ENCODE measurements at regions not wholly inside any gene's neighbourhood (a gene's known extent, or its start where the extent isn't known, plus 50 kb on each side); places are given as distances from the start of the nearest gene placed in this dataset.

DNA sequence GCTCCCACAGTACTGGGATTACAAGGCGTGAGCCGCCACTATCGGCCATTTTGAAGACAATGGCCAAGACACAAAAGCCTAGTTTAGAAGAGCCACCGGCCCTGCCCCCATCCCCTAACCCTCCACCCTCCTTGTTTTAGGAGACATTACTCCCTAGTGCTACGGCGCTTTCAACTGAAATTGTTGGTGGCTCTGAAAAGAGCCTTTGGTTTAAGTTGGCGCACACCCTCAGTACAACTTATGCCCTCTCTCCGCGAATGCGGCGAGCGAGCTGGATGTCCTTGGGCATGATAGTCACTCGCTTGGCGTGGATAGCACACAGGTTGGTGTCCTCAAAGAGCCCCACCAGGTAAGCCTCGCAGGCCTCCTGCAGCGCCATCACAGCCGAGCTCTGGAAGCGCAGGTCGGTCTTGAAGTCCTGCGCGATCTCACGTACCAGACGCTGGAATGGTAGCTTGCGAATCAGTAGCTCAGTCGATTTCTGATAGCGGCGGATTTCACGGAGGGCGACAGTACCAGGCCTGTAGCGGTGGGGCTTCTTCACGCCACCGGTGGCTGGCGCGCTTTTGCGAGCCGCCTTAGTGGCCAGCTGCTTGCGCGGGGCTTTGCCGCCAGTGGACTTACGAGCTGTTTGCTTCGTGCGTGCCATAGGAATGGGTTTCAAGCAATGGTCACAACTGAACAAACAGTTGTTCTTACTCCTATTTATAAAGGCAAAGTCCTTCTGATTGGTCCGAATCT lies 114.9 kb upstream of the BTN3A2 start:
- Histone ChIP-seq H3K4me3 (ENCODE audit: low read depth in 1 of 2, low read length in 1 of 2) (peak overlapping the region; percentile 59 to 75), H3K27ac (peak overlapping the region; percentile 65)

DNA sequence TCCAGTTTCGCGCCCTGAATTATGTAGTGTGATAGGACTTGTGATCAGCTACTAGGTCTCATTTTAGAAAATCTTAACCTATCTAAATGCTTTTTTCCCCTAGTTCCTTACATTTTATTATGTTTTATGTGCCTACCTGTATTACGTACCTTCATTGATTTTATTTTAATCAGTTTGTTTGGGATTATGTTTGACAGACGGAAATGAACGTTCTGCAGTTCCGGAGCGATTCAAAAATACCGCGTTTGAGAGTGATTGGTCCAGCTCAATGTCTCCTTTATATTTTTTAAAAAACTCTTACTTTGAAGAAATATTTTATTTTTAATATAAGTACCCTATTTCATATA lies 114.3 kb upstream of the BTN3A2 start:
- Histone ChIP-seq H3K9me3 (no peaks in the 10 kb centered on the region), H3K27me3 (no peaks in the 10 kb centered on the region), H3K4me1 (ENCODE audit: control insufficient read depth in 1 of 2, insufficient read depth in 1 of 2, low read depth in 1 of 2, low read length in 1 of 2) (peaks cover 49 to 60% of the 10 kb centered on the region in 2 experiments), H3K27ac (peak overlapping the region; percentile 65), H3K36me3 (no peaks in the 10 kb centered on the region), H3K4me3 (ENCODE audit: low read depth in 1 of 2, low read length in 1 of 2) (peak overlapping the region; percentile 59 to 75)
- TF ChIP-seq, protein P1, sequence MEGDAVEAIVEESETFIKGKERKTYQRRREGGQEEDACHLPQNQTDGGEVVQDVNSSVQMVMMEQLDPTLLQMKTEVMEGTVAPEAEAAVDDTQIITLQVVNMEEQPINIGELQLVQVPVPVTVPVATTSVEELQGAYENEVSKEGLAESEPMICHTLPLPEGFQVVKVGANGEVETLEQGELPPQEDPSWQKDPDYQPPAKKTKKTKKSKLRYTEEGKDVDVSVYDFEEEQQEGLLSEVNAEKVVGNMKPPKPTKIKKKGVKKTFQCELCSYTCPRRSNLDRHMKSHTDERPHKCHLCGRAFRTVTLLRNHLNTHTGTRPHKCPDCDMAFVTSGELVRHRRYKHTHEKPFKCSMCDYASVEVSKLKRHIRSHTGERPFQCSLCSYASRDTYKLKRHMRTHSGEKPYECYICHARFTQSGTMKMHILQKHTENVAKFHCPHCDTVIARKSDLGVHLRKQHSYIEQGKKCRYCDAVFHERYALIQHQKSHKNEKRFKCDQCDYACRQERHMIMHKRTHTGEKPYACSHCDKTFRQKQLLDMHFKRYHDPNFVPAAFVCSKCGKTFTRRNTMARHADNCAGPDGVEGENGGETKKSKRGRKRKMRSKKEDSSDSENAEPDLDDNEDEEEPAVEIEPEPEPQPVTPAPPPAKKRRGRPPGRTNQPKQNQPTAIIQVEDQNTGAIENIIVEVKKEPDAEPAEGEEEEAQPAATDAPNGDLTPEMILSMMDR (IDR thresholded peaks at IDR 0.05) = no peak

More for the DNA sequence above, 114.9 kb upstream of the BTN3A2 start:
- TF ChIP-seq, protein P1 (IDR thresholded peaks at IDR 0.05) = peak; percentile 27
- Histone ChIP-seq H3K27me3 (no peaks in the 10 kb centered on the region), H3K36me3 (no peaks in the 10 kb centered on the region), H3K4me1 (ENCODE audit: control insufficient read depth in 1 of 2, insufficient read depth in 1 of 2, low read depth in 1 of 2, low read length in 1 of 2) (peaks cover 49 to 58% of the 10 kb centered on the region in 2 experiments), H3K9me3 (no peaks in the 10 kb centered on the region)

DNA sequence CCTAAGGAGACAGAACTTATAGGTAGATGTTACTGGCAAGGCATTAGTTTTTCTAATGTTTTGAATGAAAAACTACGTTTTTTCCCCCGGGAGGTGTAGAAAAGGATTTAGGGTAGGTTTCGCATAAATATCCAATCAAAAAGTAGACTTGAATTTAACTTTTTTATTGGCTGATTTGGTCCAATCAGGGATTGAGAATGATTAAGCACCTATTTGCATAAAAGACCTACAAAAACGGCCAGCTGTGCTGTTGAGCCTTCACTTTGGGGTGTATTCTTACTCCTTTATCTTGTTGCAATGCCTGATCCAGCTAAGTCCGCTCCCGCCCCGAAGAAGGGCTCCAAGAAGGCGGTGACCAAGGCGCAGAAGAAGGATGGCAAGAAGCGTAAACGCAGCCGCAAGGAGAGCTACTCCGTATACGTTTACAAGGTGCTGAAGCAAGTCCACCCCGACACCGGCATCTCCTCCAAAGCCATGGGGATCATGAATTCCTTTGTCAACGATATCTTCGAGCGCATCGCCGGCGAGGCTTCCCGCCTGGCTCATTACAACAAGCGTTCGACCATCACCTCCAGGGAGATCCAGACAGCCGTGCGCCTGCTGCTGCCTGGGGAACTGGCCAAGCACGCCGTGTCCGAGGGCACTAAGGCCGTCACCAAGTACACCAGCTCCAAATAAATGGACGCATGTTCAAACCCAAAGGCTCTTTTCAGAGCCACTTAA lies 113.5 kb upstream of the BTN3A2 start:
- H3K36me3 ChIP-seq = no peaks in the 10 kb centered on the region
- peaks cover 49 to 60% of the 10 kb centered on the region in 2 experiments for H3K4me1 ChIP-seq (ENCODE audit: control insufficient read depth in 1 of 2, insufficient read depth in 1 of 2, low read depth in 1 of 2, low read length in 1 of 2)
- H3K27ac ChIP-seq = peak overlapping the region; percentile 65
- TF ChIP-seq, protein P1 (IDR thresholded peaks at IDR 0.05) = no peak
- H3K9me3 ChIP-seq = no peaks in the 10 kb centered on the region
- no peaks in the 10 kb centered on the region for H3K27me3 ChIP-seq
- peak overlapping the region; percentile 59 to 75 for H3K4me3 ChIP-seq (ENCODE audit: low read depth in 1 of 2, low read length in 1 of 2)

DNA sequence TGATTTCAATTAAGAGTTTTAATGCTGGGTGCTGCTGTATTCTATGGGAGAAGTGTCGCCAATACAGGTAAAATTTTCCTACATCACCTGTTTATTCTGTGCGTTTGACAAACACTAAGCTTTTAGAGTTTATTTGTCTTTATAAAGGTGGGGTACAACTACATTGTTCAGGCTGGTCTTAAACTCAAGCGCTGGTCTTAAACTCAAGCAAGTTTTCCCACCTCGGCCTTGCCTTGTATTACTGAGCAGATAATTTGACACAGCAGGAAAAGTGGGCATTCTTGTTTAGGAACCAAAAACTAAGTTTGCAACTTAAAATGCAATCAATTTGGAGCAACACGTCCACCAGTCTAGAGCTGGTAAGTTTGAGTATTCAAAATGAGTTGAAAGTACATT lies 112.9 kb upstream of the BTN3A2 start:
- TF ChIP-seq, protein P1 (IDR thresholded peaks at IDR 0.05) = no peak
- Histone ChIP-seq H3K4me1 (ENCODE audit: control insufficient read depth in 1 of 2, insufficient read depth in 1 of 2, low read depth in 1 of 2, low read length in 1 of 2) (peaks cover 49 to 60% of the 10 kb centered on the region in 2 experiments), H3K27ac (peak overlapping the region; percentile 65), H3K27me3 (no peaks in the 10 kb centered on the region), H3K4me3 (ENCODE audit: low read depth in 1 of 2, low read length in 1 of 2) (peak overlapping the region; percentile 59 to 75), H3K36me3 (no peaks in the 10 kb centered on the region), H3K9me3 (no peaks in the 10 kb centered on the region)

DNA sequence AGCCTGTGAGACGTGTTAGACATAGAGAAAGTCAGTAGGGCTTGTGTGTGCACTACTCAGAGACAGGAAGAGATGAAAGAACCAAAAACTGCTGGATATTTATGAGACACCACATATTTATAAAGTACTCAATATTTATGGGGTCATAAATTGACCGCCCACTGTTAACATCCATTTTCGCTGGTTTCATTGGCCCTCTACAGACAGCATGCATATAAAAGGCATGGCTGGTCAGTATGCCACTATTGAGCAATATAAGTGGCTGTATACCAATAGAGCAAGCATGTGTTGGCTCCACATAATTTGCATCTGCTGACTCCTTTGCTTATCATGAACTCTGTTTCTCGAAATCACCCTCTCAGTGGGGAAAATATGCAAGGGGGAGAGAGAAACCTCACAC lies 110.3 kb upstream of the BTN3A2 start:
- peaks cover 6% of the 10 kb centered on the region for H3K36me3 ChIP-seq
- no peaks in the 10 kb centered on the region for H3K9me3 ChIP-seq
- H3K27me3 ChIP-seq = no peaks in the 10 kb centered on the region
- TF ChIP-seq, protein P1 (IDR thresholded peaks at IDR 0.05) = no peak
- H3K27ac ChIP-seq = no peak overlapping the region
- peaks cover 38 to 55% of the 10 kb centered on the region in 2 experiments for H3K4me1 ChIP-seq (ENCODE audit: control insufficient read depth in 1 of 2, insufficient read depth in 1 of 2, low read depth in 1 of 2, low read length in 1 of 2)
- no peak overlapping the region for H3K4me3 ChIP-seq (ENCODE audit: low read depth in 1 of 2, low read length in 1 of 2)

Measured in neutrophil (primary cell).